ENCODE measurements at regions not wholly inside any gene's neighbourhood (a gene's known extent, or its start where the extent isn't known, plus 50 kb on each side); places are given as distances from the start of the nearest gene placed in this dataset.

DNA sequence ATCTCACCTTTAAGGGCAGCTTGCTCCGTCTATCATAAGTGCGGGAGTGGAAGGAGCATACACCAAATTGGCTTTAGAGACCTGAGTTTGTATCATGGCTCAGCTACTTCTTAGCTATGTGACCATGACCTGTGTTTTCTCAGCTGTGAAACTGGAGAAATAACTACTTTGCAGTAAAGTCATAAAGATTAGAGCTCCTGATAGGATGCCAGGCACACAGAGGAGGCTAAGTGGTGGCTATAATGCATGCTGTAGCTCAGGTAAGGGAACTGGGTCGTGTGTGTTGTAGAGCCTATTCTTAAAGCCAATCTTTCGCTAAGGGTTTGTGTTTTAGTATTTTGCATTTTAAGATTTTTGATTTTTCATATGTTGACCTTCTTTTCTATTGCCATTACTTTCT, 451.5 kb upstream of the MAN1A1 start:
- Histone ChIP-seq H3K4me1 (ENCODE audit: insufficient read depth, low read length, poor library complexity, severe bottlenecking) (no peaks in the 10 kb centered on the region), H3K36me3 (ENCODE audit: insufficient read depth, low read length, poor library complexity, severe bottlenecking) (no peaks in the 10 kb centered on the region), H3K4me3 (ENCODE audit: low read depth, low read length, poor library complexity, severe bottlenecking) (no peak overlapping the region), H3K9me3 (ENCODE audit: low read depth, low read length, poor library complexity, severe bottlenecking) (no peaks in the 10 kb centered on the region), H3K27ac (ENCODE audit: low read depth, low read length, poor library complexity, severe bottlenecking) (no peak overlapping the region), H3K27me3 (replicated peaks; ENCODE audit: insufficient read depth, low read depth, low read length, poor library complexity) (no peaks in the 10 kb centered on the region)
- intact Hi-C loops (cut with micrococcal nuclease; ENCODE audit: unreplicated experiment): no loop called here
- CTCF ChIA-PET: no interaction called here
- POLR2A ChIA-PET (ENCODE audit: low non-redundant PET): no interaction called here
- BruUV-seq (replicated peaks): no TSS peak
- TF ChIP-seq CTCF (conservative IDR thresholded peaks at IDR 0.05; ENCODE audit: low read depth, low read length): no peak
- no peak for DNase-seq (ENCODE audit: low spot score)

GRCh38 chr6:119800526-119800925, 451.0 kb upstream of the MAN1A1 start:
- ChIA-PET POLR2A (ENCODE audit: low non-redundant PET) (no interaction called here), CTCF (no interaction called here)
- H3K9me3 ChIP-seq (ENCODE audit: low read depth, low read length, poor library complexity, severe bottlenecking): no peaks in the 10 kb centered on the region
- no peaks in the 10 kb centered on the region for H3K36me3 ChIP-seq (ENCODE audit: insufficient read depth, low read length, poor library complexity, severe bottlenecking)
- no peak for TF ChIP-seq EZH2 (IDR thresholded peaks at IDR 0.05; ENCODE audit: borderline replicate concordance, low read depth, low read length, poor library complexity, severe bottlenecking)
- H3K4me3 ChIP-seq (ENCODE audit: low read depth, low read length, poor library complexity, severe bottlenecking): no peak overlapping the region
- H3K27ac ChIP-seq (ENCODE audit: low read depth, low read length, poor library complexity, severe bottlenecking): no peak overlapping the region
- H3K4me1 ChIP-seq (ENCODE audit: insufficient read depth, low read length, poor library complexity, severe bottlenecking): no peaks in the 10 kb centered on the region
- DNase-seq (ENCODE audit: low spot score): no peak
- intact Hi-C loops (cut with micrococcal nuclease; ENCODE audit: unreplicated experiment): no loop called here
- H3K27me3 ChIP-seq (replicated peaks; ENCODE audit: insufficient read depth, low read depth, low read length, poor library complexity): no peaks in the 10 kb centered on the region
- no TSS peak for BruUV-seq (replicated peaks)

DNA sequence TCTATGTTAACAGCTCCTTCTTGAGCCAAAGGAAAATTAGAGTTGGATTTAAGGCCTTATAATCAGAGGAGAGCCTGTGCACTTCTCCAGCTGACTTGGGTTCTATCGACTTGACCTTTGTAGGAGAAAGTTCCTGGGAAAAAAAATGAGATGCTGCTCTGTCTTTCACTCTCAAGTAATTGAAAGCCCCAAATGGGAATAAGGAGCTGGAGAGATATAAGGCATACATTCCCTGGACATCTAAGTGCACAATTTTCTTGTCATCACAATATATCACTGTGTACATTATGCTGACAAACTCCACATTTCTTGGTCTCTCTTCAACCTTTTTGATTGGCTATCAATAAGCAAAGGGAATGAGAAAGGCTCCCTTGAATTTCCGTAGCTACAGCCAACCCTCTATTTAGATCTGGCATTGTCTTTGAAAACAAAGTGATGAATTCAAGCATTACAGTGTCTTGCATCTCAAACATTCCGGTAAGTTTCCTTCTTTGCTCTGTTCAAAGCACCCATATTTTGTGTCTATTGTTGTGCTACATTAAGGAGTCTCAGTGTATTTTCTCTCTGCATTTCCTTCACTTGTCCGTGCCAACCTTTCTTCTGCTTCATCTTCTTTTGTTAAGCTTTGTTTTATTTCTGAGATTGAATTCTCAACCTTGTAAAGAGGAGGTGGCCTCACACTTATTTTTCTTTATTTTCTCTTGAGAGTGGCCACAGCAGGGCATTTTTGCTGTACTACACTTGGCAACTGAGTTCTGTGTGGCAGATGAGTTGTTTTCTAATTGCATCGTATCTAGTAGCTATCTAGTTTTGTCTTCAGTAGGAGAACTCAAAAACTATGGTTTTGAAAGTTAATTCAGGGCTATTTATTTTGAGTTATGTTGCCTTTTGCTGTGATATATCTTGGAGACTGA, 450.3 kb upstream of the MAN1A1 start:
- H3K36me3 ChIP-seq (ENCODE audit: insufficient read depth, low read length, poor library complexity, severe bottlenecking): no peaks in the 10 kb centered on the region
- TF ChIP-seq CTCF (conservative IDR thresholded peaks at IDR 0.05; ENCODE audit: low read depth, low read length): no peak
- TF ChIP-seq EZH2 (IDR thresholded peaks at IDR 0.05; ENCODE audit: borderline replicate concordance, low read depth, low read length, poor library complexity, severe bottlenecking): no peak
- no peaks in the 10 kb centered on the region for H3K4me1 ChIP-seq (ENCODE audit: insufficient read depth, low read length, poor library complexity, severe bottlenecking)
- H3K27ac ChIP-seq (ENCODE audit: low read depth, low read length, poor library complexity, severe bottlenecking): no peak overlapping the region
- ChIA-PET CTCF (no interaction called here), POLR2A (ENCODE audit: low non-redundant PET) (no interaction called here)
- no TSS peak for BruUV-seq (replicated peaks)
- intact Hi-C loops (cut with micrococcal nuclease; ENCODE audit: unreplicated experiment): no loop called here
- H3K9me3 ChIP-seq (ENCODE audit: low read depth, low read length, poor library complexity, severe bottlenecking): no peaks in the 10 kb centered on the region
- H3K4me3 ChIP-seq (ENCODE audit: low read depth, low read length, poor library complexity, severe bottlenecking): no peak overlapping the region
- H3K27me3 ChIP-seq (replicated peaks; ENCODE audit: insufficient read depth, low read depth, low read length, poor library complexity): no peaks in the 10 kb centered on the region
- no peak for DNase-seq (ENCODE audit: low spot score)

DNA sequence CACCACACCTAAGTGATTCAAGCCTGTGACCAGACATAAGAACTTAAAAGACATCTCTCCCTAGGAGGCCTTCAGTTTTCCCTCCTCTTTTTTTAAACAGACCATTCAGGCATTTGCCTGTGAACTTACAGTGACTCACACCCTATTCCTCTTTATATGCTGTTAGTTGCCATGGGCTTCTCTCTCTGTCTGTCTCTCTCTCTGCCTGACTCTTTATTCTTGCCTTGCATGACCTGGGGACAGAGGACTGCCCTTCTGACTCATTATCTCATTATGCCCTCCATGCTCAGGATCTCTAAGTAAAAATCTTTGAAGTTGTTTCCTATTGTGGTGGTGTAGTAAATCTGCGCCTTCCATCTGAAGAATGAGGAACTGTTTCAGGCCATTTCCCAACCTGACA, 442.2 kb upstream of the MAN1A1 start:
- Histone ChIP-seq H3K4me3 (ENCODE audit: low read depth, low read length, poor library complexity, severe bottlenecking) (no peak overlapping the region), H3K36me3 (ENCODE audit: insufficient read depth, low read length, poor library complexity, severe bottlenecking) (no peaks in the 10 kb centered on the region), H3K27me3 (replicated peaks; ENCODE audit: insufficient read depth, low read depth, low read length, poor library complexity) (no peaks in the 10 kb centered on the region), H3K9me3 (ENCODE audit: low read depth, low read length, poor library complexity, severe bottlenecking) (no peaks in the 10 kb centered on the region), H3K27ac (ENCODE audit: low read depth, low read length, poor library complexity, severe bottlenecking) (no peak overlapping the region), H3K4me1 (ENCODE audit: insufficient read depth, low read length, poor library complexity, severe bottlenecking) (no peaks in the 10 kb centered on the region)
- no TSS peak for BruUV-seq (replicated peaks)
- intact Hi-C loops (cut with micrococcal nuclease; ENCODE audit: unreplicated experiment): no loop called here
- ChIA-PET CTCF (no interaction called here), POLR2A (ENCODE audit: low non-redundant PET) (no interaction called here)
- no peak for DNase-seq (ENCODE audit: low spot score)
- TF ChIP-seq CTCF (conservative IDR thresholded peaks at IDR 0.05; ENCODE audit: low read depth, low read length): no peak
- no peak for TF ChIP-seq EZH2 (IDR thresholded peaks at IDR 0.05; ENCODE audit: borderline replicate concordance, low read depth, low read length, poor library complexity, severe bottlenecking)
